RKO (cell line): ENCODE measurements at regions not wholly inside any gene's neighbourhood (a gene's known extent, or its start where the extent isn't known, plus 50 kb on each side); places are given as distances from the start of the nearest gene placed in this dataset.
A peak's percentile ranks its signal among the peaks of the same experiment; 100 is the strongest.

Experiments used
- DNase-seq: peaks from one replicate; pipeline ENCODE4 v3.0.0-alpha.2; 2016; ENCODE audit warnings: low spot score

- no peak for DNase-seq
These were observed 55.3 kb upstream of the ERCC4 start for GRCh38 chr16:13864689-13865088.

- peak; percentile 78 for DNase-seq
These were observed 53.9 kb upstream of the ERCC4 start for GRCh38 chr16:13866073-13866472.
